WERI-Rb-1 (cell line): ENCODE measurements at regions not wholly inside any gene's neighbourhood (a gene's known extent, or its start where the extent isn't known, plus 50 kb on each side); places are given as distances from the start of the nearest gene placed in this dataset.

Experiments
- DNase-seq: peaks from one replicate; pipeline ENCODE4 v3.0.0-alpha.2; 2020
- H3K27ac ChIP-seq: fragments of 250-450 bp; sonication (Bioruptor Pico); 2 replicates; pipeline ENCODE4 v1.5.1; 2020; ENCODE audit warnings: mild to moderate bottlenecking, moderate library complexity
- H3K27me3 ChIP-seq: fragments of 250-450 bp; sonication (Bioruptor Pico); 2 replicates; pipeline ENCODE4 v1.5.1; 2021; ENCODE audit warnings: mild to moderate bottlenecking, low read depth, moderate library complexity; ENCODE audit not compliant: insufficient read depth, severe bottlenecking
- H3K36me3 ChIP-seq: fragments of 250-450 bp; sonication (Bioruptor Pico); 2 replicates; pipeline ENCODE4 v1.5.1; 2020; ENCODE audit warnings: mild to moderate bottlenecking, moderate library complexity
- H3K4me3 ChIP-seq: 2 replicates; pipeline ENCODE4 v1.5.1; 2011; ENCODE audit warnings: low read depth, mild to moderate bottlenecking, control low read depth, low read length
- H3K9me3 ChIP-seq: fragments of 250-450 bp; sonication (Bioruptor Pico); 2 replicates; pipeline ENCODE4 v1.5.1; 2021; ENCODE audit warnings: mild to moderate bottlenecking, moderate library complexity; ENCODE audit not compliant: severe bottlenecking
- CTCF ChIP-seq: IDR thresholded peaks from 2 replicates; pipeline ENCODE4 v1.5.1; 2011; ENCODE audit warnings: low read depth, mild to moderate bottlenecking, control low read depth, inconsistent platforms, low read length

DNA sequence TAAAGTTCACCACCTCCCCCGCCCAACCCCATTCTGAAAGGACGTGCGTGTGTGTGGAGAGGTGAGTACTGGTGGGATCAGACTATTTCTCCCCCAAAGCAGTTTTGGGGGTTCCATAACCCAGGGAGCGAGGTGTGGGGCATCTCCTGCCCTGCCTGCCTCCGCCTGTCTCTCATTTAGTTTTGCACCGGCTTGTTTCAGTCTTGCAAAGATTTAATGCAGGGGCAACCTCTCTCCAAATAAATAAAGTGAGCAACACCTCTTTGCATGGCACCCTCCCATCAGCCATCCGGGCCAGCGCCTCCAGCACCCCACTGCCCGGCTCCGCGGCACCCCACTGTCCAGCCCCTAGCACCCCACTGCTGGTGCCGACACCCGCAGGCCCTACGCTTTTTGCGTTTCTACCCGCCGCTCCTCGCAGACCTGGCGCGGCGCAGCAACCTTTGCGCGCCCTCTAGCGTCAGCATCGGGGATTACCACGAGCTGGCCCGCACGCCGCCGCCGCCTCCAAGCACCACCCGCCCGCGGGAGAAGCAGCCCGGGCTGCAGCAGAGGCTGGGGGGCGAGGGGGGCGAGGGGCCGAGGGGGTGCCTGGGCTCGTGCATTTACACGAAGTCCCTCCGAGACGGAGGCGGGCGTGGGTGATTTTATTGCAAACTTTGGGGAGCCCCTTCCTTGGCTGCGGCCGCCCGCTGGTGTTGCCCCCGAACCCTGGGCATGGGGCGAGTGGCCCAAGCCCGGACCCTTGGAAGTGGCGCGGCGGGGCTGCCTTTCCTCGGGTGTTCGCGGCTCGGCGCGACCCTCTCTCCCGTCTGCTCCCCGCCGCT, 55.8 kb upstream of the VRK1 start:
- TF ChIP-seq CTCF: peak; percentile 76
- Histone ChIP-seq H3K36me3 (no peaks in the 10 kb centered on the region), H3K27ac (no peak overlapping the region), H3K4me3 (peak overlapping the region; percentile 47), H3K27me3 (no peaks in the 10 kb centered on the region), H3K9me3 (peaks cover 5% of the 10 kb centered on the region)
- peak; percentile 67 for DNase-seq

DNA sequence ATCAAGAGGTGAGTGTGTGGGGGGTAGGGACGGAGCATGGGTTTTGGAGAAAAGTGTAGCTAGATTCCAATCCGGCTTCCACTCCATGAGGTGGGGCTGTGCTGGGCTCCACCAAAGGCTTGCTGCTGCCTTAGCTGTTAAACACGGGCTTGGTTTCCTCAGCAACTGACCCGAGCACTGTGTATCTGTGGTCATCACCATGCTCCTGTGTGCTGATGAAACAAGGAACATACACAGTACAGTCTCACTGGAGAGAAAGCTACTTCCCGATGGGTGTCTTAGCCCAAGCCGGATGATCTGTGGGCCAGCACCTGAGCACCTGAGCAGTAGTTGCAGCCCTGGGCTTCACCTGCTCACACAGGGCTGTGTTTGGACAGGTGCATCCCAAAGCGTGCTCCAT, 52.9 kb upstream of the VRK1 start:
- DNase-seq: no peak
- Histone ChIP-seq H3K4me3 (no peak overlapping the region), H3K27me3 (no peaks in the 10 kb centered on the region), H3K9me3 (peaks cover 5% of the 10 kb centered on the region), H3K36me3 (no peaks in the 10 kb centered on the region), H3K27ac (no peak overlapping the region)
- TF ChIP-seq CTCF: no peak

DNA sequence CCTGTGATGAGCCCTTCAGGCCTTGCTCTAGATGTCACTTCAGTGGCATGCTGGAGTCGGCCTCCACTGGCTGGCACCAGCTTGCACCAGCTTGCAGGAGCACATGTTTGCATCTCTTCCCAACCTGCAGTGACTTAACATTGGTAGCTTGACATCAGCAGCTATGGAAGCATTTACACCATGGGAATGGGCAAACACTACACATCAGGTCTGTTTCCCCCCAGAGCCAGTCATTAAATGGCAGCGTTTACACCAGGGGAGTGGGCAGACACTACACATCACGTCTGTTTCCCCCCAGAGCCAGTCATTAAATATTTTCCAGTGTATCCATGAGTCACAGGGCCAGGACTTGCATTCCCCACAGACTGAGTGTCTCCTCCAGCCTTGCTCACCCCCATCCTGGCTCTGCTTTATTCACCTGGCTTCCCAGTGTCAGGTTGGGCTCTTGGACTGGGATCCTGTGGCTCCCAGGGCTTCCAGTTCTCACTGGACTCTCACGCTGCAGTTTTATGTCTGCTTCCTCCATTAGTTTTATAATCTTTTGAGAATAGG, 51.6 kb upstream of the VRK1 start:
- Histone ChIP-seq H3K27me3 (no peaks in the 10 kb centered on the region), H3K9me3 (peaks cover 5% of the 10 kb centered on the region), H3K36me3 (no peaks in the 10 kb centered on the region), H3K27ac (no peak overlapping the region), H3K4me3 (no peak overlapping the region)
- TF ChIP-seq CTCF: no peak
- DNase-seq: no peak

GRCh38 chr14:96746101-96746500, 51.1 kb upstream of the VRK1 start:
- no peak for TF ChIP-seq CTCF
- no peak overlapping the region for H3K27ac ChIP-seq
- H3K4me3 ChIP-seq: no peak overlapping the region
- H3K36me3 ChIP-seq: no peaks in the 10 kb centered on the region
- DNase-seq: no peak
- no peaks in the 10 kb centered on the region for H3K27me3 ChIP-seq
- H3K9me3 ChIP-seq: peaks cover 5% of the 10 kb centered on the region

DNA sequence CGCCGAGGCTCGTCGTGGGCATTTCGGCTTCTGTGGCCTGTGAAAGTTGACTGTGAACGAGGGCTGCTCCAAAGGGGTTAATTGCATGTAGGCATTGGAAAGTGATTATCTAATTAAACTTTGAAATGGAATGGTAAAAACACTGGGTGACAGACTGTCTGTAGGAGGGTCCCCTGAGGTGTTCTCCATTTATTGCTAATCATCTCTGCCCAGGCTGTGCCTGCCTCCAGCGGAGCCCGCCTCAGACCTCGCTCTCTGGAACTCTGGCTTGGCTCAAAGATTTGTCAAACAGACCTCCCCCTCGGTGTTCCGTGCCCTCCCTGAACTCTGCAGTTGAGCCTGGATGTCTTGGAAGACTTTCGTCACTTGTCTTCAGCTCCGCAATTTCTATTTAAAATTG, 50.2 kb upstream of the VRK1 start:
- H3K4me3 ChIP-seq: no peak overlapping the region
- peaks cover 7% of the 10 kb centered on the region for H3K9me3 ChIP-seq
- H3K27me3 ChIP-seq: no peaks in the 10 kb centered on the region
- TF ChIP-seq CTCF: no peak
- H3K27ac ChIP-seq: no peak overlapping the region
- no peak for DNase-seq
- no peaks in the 10 kb centered on the region for H3K36me3 ChIP-seq
